ENCODE measurements at regions not wholly inside any gene's neighbourhood (a gene's known extent, or its start where the extent isn't known, plus 50 kb on each side); places are given as distances from the start of the nearest gene placed in this dataset.

- no peak overlapping the region for H4K12ac ChIP-seq (ENCODE audit: low read depth, low read length)
- no peak overlapping the region for H2BK12ac ChIP-seq (ENCODE audit: low read length)
- H3K18ac ChIP-seq (ENCODE audit: low read length) = no peak overlapping the region
- no peaks in the 10 kb centered on the region for H3K36me3 ChIP-seq (ENCODE audit: control insufficient read depth in 1 of 2, insufficient read depth in 2 of 2, low read length in 2 of 2)
- no peak overlapping the region for H4K91ac ChIP-seq (ENCODE audit: low read depth, low read length)
- no peak overlapping the region for H3K4me2 ChIP-seq (ENCODE audit: low read length)
- H3K27ac ChIP-seq (ENCODE audit: low read depth, low read length) = no peak overlapping the region
- H2AK5ac ChIP-seq (ENCODE audit: low read length) = no peak overlapping the region
- no peak overlapping the region for H2AFZ ChIP-seq (ENCODE audit: insufficient read depth, low read length, poor library complexity)
- no peak overlapping the region for H3K14ac ChIP-seq (ENCODE audit: low read length)
- no peak overlapping the region for H2BK120ac ChIP-seq (ENCODE audit: insufficient read depth, low read length, poor library complexity)
- no peaks in the 10 kb centered on the region for H3K9me3 ChIP-seq (ENCODE audit: insufficient read depth, low read depth, low read length)
- no peak for DNase-seq
- H3K27me3 ChIP-seq (ENCODE audit: insufficient read depth, low read length) = no peaks in the 10 kb centered on the region
- peaks cover 0 to 2% of the 10 kb centered on the region in 2 experiments for H3K4me1 ChIP-seq (ENCODE audit: control insufficient read depth in 1 of 2, insufficient read depth in 2 of 2, low read length in 2 of 2)
- H3K9ac ChIP-seq (ENCODE audit: low read length) = no peak overlapping the region
- no peak overlapping the region for H3K4me3 ChIP-seq (ENCODE audit: low read depth, low read length)
- no peak overlapping the region for H3K23ac ChIP-seq (ENCODE audit: low read length)
- no peaks in the 10 kb centered on the region for H3K79me1 ChIP-seq (ENCODE audit: low read length)
- no peak overlapping the region for H2BK5ac ChIP-seq (ENCODE audit: low read depth, low read length, poor library complexity)
- H3K4ac ChIP-seq (ENCODE audit: low read depth, low read length) = no peak overlapping the region
- no peaks in the 10 kb centered on the region for H3K79me2 ChIP-seq (ENCODE audit: control insufficient read depth, insufficient read depth, low read length, poor library complexity)
- no peak overlapping the region for H4K8ac ChIP-seq (ENCODE audit: low read depth, low read length)
Observed at GRCh38 chr9:27668280-27668679, 95.0 kb upstream of the C9orf72 start.

- H2AK5ac ChIP-seq (ENCODE audit: low read length) = no peak overlapping the region
Observed at GRCh38 chr9:27671636-27672035, 98.4 kb upstream of the C9orf72 start.

GRCh38 chr9:27672718-27673117, 99.4 kb upstream of the C9orf72 start:
- Histone ChIP-seq H3K4me3 (ENCODE audit: low read depth, low read length) (no peak overlapping the region), H3K14ac (ENCODE audit: low read length) (no peak overlapping the region), H3K18ac (ENCODE audit: low read length) (no peak overlapping the region), H3K79me2 (ENCODE audit: control insufficient read depth, insufficient read depth, low read length, poor library complexity) (no peaks in the 10 kb centered on the region), H3K4me1 (ENCODE audit: control insufficient read depth in 1 of 2, insufficient read depth in 2 of 2, low read length in 2 of 2) (peaks cover 0 to 3% of the 10 kb centered on the region in 2 experiments), H3K4ac (ENCODE audit: low read depth, low read length) (no peak overlapping the region), H4K12ac (ENCODE audit: low read depth, low read length) (no peak overlapping the region), H3K27ac (ENCODE audit: low read depth, low read length) (no peak overlapping the region), H2BK120ac (ENCODE audit: insufficient read depth, low read length, poor library complexity) (no peak overlapping the region), H4K8ac (ENCODE audit: low read depth, low read length) (no peak overlapping the region), H2BK12ac (ENCODE audit: low read length) (no peak overlapping the region), H3K36me3 (ENCODE audit: control insufficient read depth in 1 of 2, insufficient read depth in 2 of 2, low read length in 2 of 2) (no peaks in the 10 kb centered on the region), H3K23ac (ENCODE audit: low read length) (no peak overlapping the region), H3K79me1 (ENCODE audit: low read length) (no peaks in the 10 kb centered on the region), H2BK5ac (ENCODE audit: low read depth, low read length, poor library complexity) (no peak overlapping the region), H3K4me2 (ENCODE audit: low read length) (no peak overlapping the region), H2AFZ (ENCODE audit: insufficient read depth, low read length, poor library complexity) (no peak overlapping the region), H2AK5ac (ENCODE audit: low read length) (no peak overlapping the region), H3K9me3 (ENCODE audit: insufficient read depth, low read depth, low read length) (no peaks in the 10 kb centered on the region), H3K27me3 (ENCODE audit: insufficient read depth, low read length) (no peaks in the 10 kb centered on the region), H3K9ac (ENCODE audit: low read length) (no peak overlapping the region), H4K91ac (ENCODE audit: low read depth, low read length) (no peak overlapping the region)
- no peak for DNase-seq
- no CpG with 5 or more reads among the region's 3 CpGs for WGBS (ENCODE audit: extremely low coverage, insufficient coverage, insufficient read length)

More at GRCh38 chr9:27671636-27672035, 98.4 kb upstream of the C9orf72 start:
- H3K27ac ChIP-seq (ENCODE audit: low read depth, low read length) = no peak overlapping the region
- no peak overlapping the region for H2AFZ ChIP-seq (ENCODE audit: insufficient read depth, low read length, poor library complexity)
- H3K9ac ChIP-seq (ENCODE audit: low read length) = no peak overlapping the region
- no CpG with 5 or more reads among the region's 5 CpGs for WGBS (ENCODE audit: extremely low coverage, insufficient coverage, insufficient read length)
- no peaks in the 10 kb centered on the region for H3K9me3 ChIP-seq (ENCODE audit: insufficient read depth, low read depth, low read length)
- DNase-seq = no peak
- H4K12ac ChIP-seq (ENCODE audit: low read depth, low read length) = no peak overlapping the region
- H3K4me3 ChIP-seq (ENCODE audit: low read depth, low read length) = no peak overlapping the region
- H2BK120ac ChIP-seq (ENCODE audit: insufficient read depth, low read length, poor library complexity) = no peak overlapping the region
- H3K23ac ChIP-seq (ENCODE audit: low read length) = no peak overlapping the region
- H3K4me1 ChIP-seq (ENCODE audit: control insufficient read depth in 1 of 2, insufficient read depth in 2 of 2, low read length in 2 of 2) = peaks cover 0 to 3% of the 10 kb centered on the region in 2 experiments
- H3K4ac ChIP-seq (ENCODE audit: low read depth, low read length) = no peak overlapping the region
- no peak overlapping the region for H2BK12ac ChIP-seq (ENCODE audit: low read length)
- H3K14ac ChIP-seq (ENCODE audit: low read length) = no peak overlapping the region
- no peak overlapping the region for H4K8ac ChIP-seq (ENCODE audit: low read depth, low read length)
- H3K18ac ChIP-seq (ENCODE audit: low read length) = no peak overlapping the region
- no peak overlapping the region for H3K4me2 ChIP-seq (ENCODE audit: low read length)
- no peak overlapping the region for H2BK5ac ChIP-seq (ENCODE audit: low read depth, low read length, poor library complexity)
- H3K36me3 ChIP-seq (ENCODE audit: control insufficient read depth in 1 of 2, insufficient read depth in 2 of 2, low read length in 2 of 2) = no peaks in the 10 kb centered on the region
- no peaks in the 10 kb centered on the region for H3K79me1 ChIP-seq (ENCODE audit: low read length)
- no peaks in the 10 kb centered on the region for H3K27me3 ChIP-seq (ENCODE audit: insufficient read depth, low read length)
- no peaks in the 10 kb centered on the region for H3K79me2 ChIP-seq (ENCODE audit: control insufficient read depth, insufficient read depth, low read length, poor library complexity)
- no peak overlapping the region for H4K91ac ChIP-seq (ENCODE audit: low read depth, low read length)

GRCh38 chr9:27673641-27674040, 100.4 kb upstream of the C9orf72 start:
- H2BK120ac ChIP-seq (ENCODE audit: insufficient read depth, low read length, poor library complexity) = no peak overlapping the region
- no peak overlapping the region for H3K18ac ChIP-seq (ENCODE audit: low read length)
- H3K79me2 ChIP-seq (ENCODE audit: control insufficient read depth, insufficient read depth, low read length, poor library complexity) = no peaks in the 10 kb centered on the region
- no CpG with 5 or more reads among the region's 3 CpGs for WGBS (ENCODE audit: extremely low coverage, insufficient coverage, insufficient read length)
- peak in 1 of 2 donors; percentile 17 for DNase-seq
- no peak overlapping the region for H4K91ac ChIP-seq (ENCODE audit: low read depth, low read length)
- no peak overlapping the region for H3K4me2 ChIP-seq (ENCODE audit: low read length)
- no peaks in the 10 kb centered on the region for H3K27me3 ChIP-seq (ENCODE audit: insufficient read depth, low read length)
- no peak overlapping the region for H4K8ac ChIP-seq (ENCODE audit: low read depth, low read length)
- no peak overlapping the region for H2BK12ac ChIP-seq (ENCODE audit: low read length)
- H3K23ac ChIP-seq (ENCODE audit: low read length) = no peak overlapping the region
- no peak overlapping the region for H3K4me3 ChIP-seq (ENCODE audit: low read depth, low read length)
- no peaks in the 10 kb centered on the region for H3K9me3 ChIP-seq (ENCODE audit: insufficient read depth, low read depth, low read length)
- H3K9ac ChIP-seq (ENCODE audit: low read length) = no peak overlapping the region
- no peaks in the 10 kb centered on the region for H3K79me1 ChIP-seq (ENCODE audit: low read length)
- H3K4ac ChIP-seq (ENCODE audit: low read depth, low read length) = no peak overlapping the region
- no peak overlapping the region for H3K27ac ChIP-seq (ENCODE audit: low read depth, low read length)
- no peak overlapping the region for H3K14ac ChIP-seq (ENCODE audit: low read length)
- H4K12ac ChIP-seq (ENCODE audit: low read depth, low read length) = no peak overlapping the region
- peaks cover 0 to 3% of the 10 kb centered on the region in 2 experiments for H3K4me1 ChIP-seq (ENCODE audit: control insufficient read depth in 1 of 2, insufficient read depth in 2 of 2, low read length in 2 of 2)
- no peaks in the 10 kb centered on the region for H3K36me3 ChIP-seq (ENCODE audit: control insufficient read depth in 1 of 2, insufficient read depth in 2 of 2, low read length in 2 of 2)
- H2AK5ac ChIP-seq (ENCODE audit: low read length) = no peak overlapping the region
- H2AFZ ChIP-seq (ENCODE audit: insufficient read depth, low read length, poor library complexity) = no peak overlapping the region
- H2BK5ac ChIP-seq (ENCODE audit: low read depth, low read length, poor library complexity) = no peak overlapping the region
